DMS79 (cell line): ENCODE measurements at regions not wholly inside any gene's neighbourhood (a gene's known extent, or its start where the extent isn't known, plus 50 kb on each side); places are given as distances from the start of the nearest gene placed in this dataset.
A peak's percentile ranks its signal among the peaks of the same experiment; 100 is the strongest.

Source experiments
- DNase-seq: peaks from one replicate; lab custom pipeline; 2025; lab: John Stamatoyannopoulos, UW

GRCh38 chr3:168844894-168845482 is 749.3 kb upstream of the GOLIM4 start:
- DNase-seq: no peak

- DNase-seq: no peak
Measured at GRCh38 chr3:168844472-168844871, 748.7 kb upstream of the GOLIM4 start.

- no peak for DNase-seq
Measured at GRCh38 chr3:168843481-168843880, 747.8 kb upstream of the GOLIM4 start.

- no peak for DNase-seq
Measured at GRCh38 chr3:168839653-168840052, 743.9 kb upstream of the GOLIM4 start.

- DNase-seq: no peak
Measured at GRCh38 chr3:168834558-168834957, 738.8 kb upstream of the GOLIM4 start.

GRCh38 chr3:168828943-168829342 is 733.2 kb upstream of the GOLIM4 start:
- no peak for DNase-seq

GRCh38 chr3:168828536-168828935 is 732.8 kb upstream of the GOLIM4 start:
- no peak for DNase-seq

GRCh38 chr3:168828014-168828413 is 732.3 kb upstream of the GOLIM4 start:
- DNase-seq: no peak

- no peak for DNase-seq
Measured at GRCh38 chr3:168824107-168824506, 728.4 kb upstream of the GOLIM4 start.

GRCh38 chr3:168823466-168823865 is 727.7 kb upstream of the GOLIM4 start:
- DNase-seq: no peak

GRCh38 chr3:168820810-168821415 is 725.2 kb upstream of the GOLIM4 start:
- DNase-seq: peak; percentile 2

GRCh38 chr3:168817177-168817576 is 721.5 kb upstream of the GOLIM4 start:
- no peak for DNase-seq

GRCh38 chr3:168815946-168816345 is 720.2 kb upstream of the GOLIM4 start:
- DNase-seq: no peak

- no peak for DNase-seq
Measured at GRCh38 chr3:168813225-168813802, 717.6 kb upstream of the GOLIM4 start.

GRCh38 chr3:168812234-168812633 is 716.5 kb upstream of the GOLIM4 start:
- DNase-seq: no peak

GRCh38 chr3:168808596-168808995 is 712.9 kb upstream of the GOLIM4 start:
- no peak for DNase-seq

GRCh38 chr3:168807448-168807847 is 711.7 kb upstream of the GOLIM4 start:
- DNase-seq: no peak

- DNase-seq: no peak
Measured at GRCh38 chr3:168806871-168807270, 711.1 kb upstream of the GOLIM4 start.

- DNase-seq: no peak
Measured at GRCh38 chr3:168803536-168803935, 707.8 kb upstream of the GOLIM4 start.

GRCh38 chr3:168802766-168803165 is 707.0 kb upstream of the GOLIM4 start:
- no peak for DNase-seq

GRCh38 chr3:168801794-168802193 is 706.1 kb upstream of the GOLIM4 start:
- no peak for DNase-seq

- no peak for DNase-seq
Measured at GRCh38 chr3:168796339-168796738, 700.6 kb upstream of the GOLIM4 start.

- DNase-seq: no peak
Measured at GRCh38 chr3:168794427-168794826, 698.7 kb upstream of the GOLIM4 start.

- no peak for DNase-seq
Measured at GRCh38 chr3:168782193-168782592, 686.5 kb upstream of the GOLIM4 start.
